HT1080 (cell line): ENCODE measurements at regions not wholly inside any gene's neighbourhood (a gene's known extent, or its start where the extent isn't known, plus 50 kb on each side); places are given as distances from the start of the nearest gene placed in this dataset.

Experiments
- DNase-seq: peaks from one replicate; pipeline ENCODE4 v3.0.0-alpha.2; 2015; ENCODE audit warnings: low read depth

- peak; percentile 24 for DNase-seq
Measured at GRCh38 chr6:56719315-56720058, 76.8 kb upstream of the DST start.

GRCh38 chr6:56718236-56718635, 75.5 kb upstream of the DST start:
- DNase-seq, result no peak

GRCh38 chr6:56716229-56716628, 73.5 kb upstream of the DST start:
- no peak for DNase-seq

- DNase-seq, result no peak
Measured at GRCh38 chr6:56715741-56716140, 73.1 kb upstream of the DST start.

GRCh38 chr6:56714982-56715456, 72.3 kb upstream of the DST start:
- DNase-seq, result peak; percentile 98

GRCh38 chr6:56714273-56714672, 71.6 kb upstream of the DST start:
- peak; percentile 24 for DNase-seq

- peak; percentile 94 for DNase-seq
Measured at GRCh38 chr6:56713254-56713672, 70.6 kb upstream of the DST start.

- DNase-seq, result no peak
Measured at GRCh38 chr6:56710967-56711366, 68.3 kb upstream of the DST start.

GRCh38 chr6:56709650-56710049, 67.0 kb upstream of the DST start:
- DNase-seq, result peak; percentile 18

- peak; percentile 87 for DNase-seq
Measured at GRCh38 chr6:56708810-56709597, 66.3 kb upstream of the DST start.

- no peak for DNase-seq
Measured at GRCh38 chr6:56706981-56707726, 64.5 kb upstream of the DST start.

GRCh38 chr6:56699066-56699654, 56.5 kb upstream of the DST start:
- DNase-seq, result peak; percentile 32

GRCh38 chr6:56695702-56696101, 53.0 kb upstream of the DST start:
- DNase-seq, result no peak

- DNase-seq, result no peak
Measured at GRCh38 chr6:56694002-56694401, 51.3 kb upstream of the DST start.

- DNase-seq, result peak; percentile 82
Measured at GRCh38 chr6:56693246-56693607, 50.5 kb upstream of the DST start.

- no peak for DNase-seq
Measured at GRCh38 chr6:56692523-56693245, 50.0 kb upstream of the DST start.
